Activated naive CD8-positive, alpha-beta T cell treated with anti-CD3 and anti-CD28 coated beads for 36 hours (primary cell): ENCODE measurements at regions not wholly inside any gene's neighbourhood (a gene's known extent, or its start where the extent isn't known, plus 50 kb on each side); places are given as distances from the start of the nearest gene placed in this dataset.

Experiments
- DNase-seq: peaks from one replicate; pipeline ENCODE4 v3.0.0; 2021
- H3K27ac Mint-ChIP-seq: one replicate; pipeline ENCODE4 v1.8.0; 2022; ENCODE audit warnings: mild to moderate bottlenecking, moderate library complexity, mixed read lengths
- H3K27me3 Mint-ChIP-seq: one replicate; pipeline ENCODE4 v1.8.0; 2022; ENCODE audit warnings: mild to moderate bottlenecking, mixed read lengths
- H3K36me3 Mint-ChIP-seq: one replicate; pipeline ENCODE4 v1.8.0; 2021; ENCODE audit warnings: mild to moderate bottlenecking, mixed read lengths
- H3K4me1 Mint-ChIP-seq: one replicate; pipeline ENCODE4 v1.8.0; 2021; ENCODE audit warnings: mixed read lengths
- H3K4me3 Mint-ChIP-seq: one replicate; pipeline ENCODE4 v1.8.0; 2022; ENCODE audit warnings: mild to moderate bottlenecking, moderate library complexity, mixed read lengths
- H3K9me3 Mint-ChIP-seq: one replicate; pipeline ENCODE4 v1.8.0; 2022; ENCODE audit warnings: mixed read lengths

GRCh38 chr3:7793786-7794185, 707.8 kb upstream of the LMCD1 start:
- Mint-ChIP-seq H3K4me3 (no peak overlapping the region), H3K9me3 (no peaks in the 10 kb centered on the region), H3K36me3 (no peaks in the 10 kb centered on the region), H3K4me1 (no peaks in the 10 kb centered on the region), H3K27ac (no peak overlapping the region), H3K27me3 (no peaks in the 10 kb centered on the region)
- DNase-seq = no peak

- Mint-ChIP-seq H3K4me3 (no peak overlapping the region), H3K27me3 (no peaks in the 10 kb centered on the region), H3K9me3 (no peaks in the 10 kb centered on the region), H3K4me1 (no peaks in the 10 kb centered on the region), H3K27ac (no peak overlapping the region), H3K36me3 (no peaks in the 10 kb centered on the region)
- no peak for DNase-seq
Observed at GRCh38 chr3:7798276-7798675, 703.3 kb upstream of the LMCD1 start.

GRCh38 chr3:7800006-7800780, 701.4 kb upstream of the LMCD1 start:
- Mint-ChIP-seq H3K36me3 (no peaks in the 10 kb centered on the region), H3K4me1 (no peaks in the 10 kb centered on the region), H3K9me3 (no peaks in the 10 kb centered on the region), H3K27ac (no peak overlapping the region), H3K27me3 (no peaks in the 10 kb centered on the region), H3K4me3 (no peak overlapping the region)
- no peak for DNase-seq

- Mint-ChIP-seq H3K4me3 (no peak overlapping the region), H3K9me3 (peaks cover 5% of the 10 kb centered on the region), H3K4me1 (no peaks in the 10 kb centered on the region), H3K27me3 (no peaks in the 10 kb centered on the region), H3K27ac (no peak overlapping the region), H3K36me3 (no peaks in the 10 kb centered on the region)
- DNase-seq = no peak
Observed at GRCh38 chr3:7812490-7812889, 689.1 kb upstream of the LMCD1 start.

GRCh38 chr3:7813365-7813764, 688.3 kb upstream of the LMCD1 start:
- peaks cover 5% of the 10 kb centered on the region for H3K9me3 Mint-ChIP-seq
- no peaks in the 10 kb centered on the region for H3K4me1 Mint-ChIP-seq
- H3K27me3 Mint-ChIP-seq = no peaks in the 10 kb centered on the region
- no peak overlapping the region for H3K27ac Mint-ChIP-seq
- no peak for DNase-seq
- no peaks in the 10 kb centered on the region for H3K36me3 Mint-ChIP-seq
- no peak overlapping the region for H3K4me3 Mint-ChIP-seq

- peaks cover 3% of the 10 kb centered on the region for H3K9me3 Mint-ChIP-seq
- no peak overlapping the region for H3K27ac Mint-ChIP-seq
- H3K27me3 Mint-ChIP-seq = no peaks in the 10 kb centered on the region
- H3K4me3 Mint-ChIP-seq = no peak overlapping the region
- DNase-seq = no peak
- no peaks in the 10 kb centered on the region for H3K36me3 Mint-ChIP-seq
- H3K4me1 Mint-ChIP-seq = no peaks in the 10 kb centered on the region
Observed at GRCh38 chr3:7817239-7817638, 684.4 kb upstream of the LMCD1 start.

GRCh38 chr3:7820969-7821368, 680.7 kb upstream of the LMCD1 start:
- H3K27ac Mint-ChIP-seq = no peak overlapping the region
- H3K36me3 Mint-ChIP-seq = no peaks in the 10 kb centered on the region
- H3K4me1 Mint-ChIP-seq = no peaks in the 10 kb centered on the region
- no peak for DNase-seq
- no peak overlapping the region for H3K4me3 Mint-ChIP-seq
- H3K9me3 Mint-ChIP-seq = peaks cover 18% of the 10 kb centered on the region
- H3K27me3 Mint-ChIP-seq = no peaks in the 10 kb centered on the region

GRCh38 chr3:7821858-7822257, 679.8 kb upstream of the LMCD1 start:
- H3K9me3 Mint-ChIP-seq = peaks cover 18% of the 10 kb centered on the region
- no peak overlapping the region for H3K27ac Mint-ChIP-seq
- H3K4me3 Mint-ChIP-seq = no peak overlapping the region
- no peaks in the 10 kb centered on the region for H3K36me3 Mint-ChIP-seq
- H3K27me3 Mint-ChIP-seq = no peaks in the 10 kb centered on the region
- DNase-seq = no peak
- no peaks in the 10 kb centered on the region for H3K4me1 Mint-ChIP-seq

GRCh38 chr3:7841451-7841850, 660.2 kb upstream of the LMCD1 start:
- Mint-ChIP-seq H3K36me3 (no peaks in the 10 kb centered on the region), H3K4me1 (no peaks in the 10 kb centered on the region), H3K4me3 (no peak overlapping the region), H3K9me3 (peaks cover 1% of the 10 kb centered on the region), H3K27ac (no peak overlapping the region), H3K27me3 (no peaks in the 10 kb centered on the region)
- DNase-seq = no peak

- H3K4me1 Mint-ChIP-seq = no peaks in the 10 kb centered on the region
- no peaks in the 10 kb centered on the region for H3K36me3 Mint-ChIP-seq
- no peaks in the 10 kb centered on the region for H3K27me3 Mint-ChIP-seq
Observed at GRCh38 chr3:7843441-7843840, 658.2 kb upstream of the LMCD1 start.

GRCh38 chr3:7847021-7847420, 654.6 kb upstream of the LMCD1 start:
- H3K27ac Mint-ChIP-seq = no peak overlapping the region
- H3K4me3 Mint-ChIP-seq = no peak overlapping the region

More at GRCh38 chr3:7843441-7843840, 658.2 kb upstream of the LMCD1 start:
- no peak for DNase-seq
- H3K4me3 Mint-ChIP-seq = no peak overlapping the region
- H3K9me3 Mint-ChIP-seq = peaks cover 1% of the 10 kb centered on the region
- H3K27ac Mint-ChIP-seq = no peak overlapping the region

GRCh38 chr3:7847521-7847920, 654.1 kb upstream of the LMCD1 start:
- no peak overlapping the region for H3K4me3 Mint-ChIP-seq
- no peak overlapping the region for H3K27ac Mint-ChIP-seq
- H3K9me3 Mint-ChIP-seq = peaks cover 1% of the 10 kb centered on the region
- H3K27me3 Mint-ChIP-seq = no peaks in the 10 kb centered on the region
- H3K4me1 Mint-ChIP-seq = no peaks in the 10 kb centered on the region
- no peaks in the 10 kb centered on the region for H3K36me3 Mint-ChIP-seq
- DNase-seq = no peak

More at GRCh38 chr3:7847021-7847420, 654.6 kb upstream of the LMCD1 start:
- no peaks in the 10 kb centered on the region for H3K36me3 Mint-ChIP-seq
- no peaks in the 10 kb centered on the region for H3K27me3 Mint-ChIP-seq
- no peaks in the 10 kb centered on the region for H3K4me1 Mint-ChIP-seq
- no peak for DNase-seq
- H3K9me3 Mint-ChIP-seq = peaks cover 1% of the 10 kb centered on the region

- DNase-seq = no peak
- Mint-ChIP-seq H3K27ac (no peak overlapping the region), H3K36me3 (no peaks in the 10 kb centered on the region), H3K9me3 (no peaks in the 10 kb centered on the region), H3K4me3 (no peak overlapping the region), H3K27me3 (no peaks in the 10 kb centered on the region), H3K4me1 (no peaks in the 10 kb centered on the region)
Observed at GRCh38 chr3:7854266-7854665, 647.4 kb upstream of the LMCD1 start.

- H3K36me3 Mint-ChIP-seq = no peaks in the 10 kb centered on the region
- H3K4me3 Mint-ChIP-seq = no peak overlapping the region
- H3K4me1 Mint-ChIP-seq = no peaks in the 10 kb centered on the region
- H3K27ac Mint-ChIP-seq = no peak overlapping the region
- no peaks in the 10 kb centered on the region for H3K27me3 Mint-ChIP-seq
- DNase-seq = no peak
- H3K9me3 Mint-ChIP-seq = no peaks in the 10 kb centered on the region
Observed at GRCh38 chr3:7854721-7855120, 646.9 kb upstream of the LMCD1 start.

- DNase-seq = no peak
- no peaks in the 10 kb centered on the region for H3K4me1 Mint-ChIP-seq
- H3K27ac Mint-ChIP-seq = no peak overlapping the region
- H3K4me3 Mint-ChIP-seq = no peak overlapping the region
- peaks cover under 1% of the 10 kb centered on the region for H3K9me3 Mint-ChIP-seq
- no peaks in the 10 kb centered on the region for H3K36me3 Mint-ChIP-seq
- H3K27me3 Mint-ChIP-seq = no peaks in the 10 kb centered on the region
Observed at GRCh38 chr3:7865611-7866010, 636.0 kb upstream of the LMCD1 start.

- no peaks in the 10 kb centered on the region for H3K27me3 Mint-ChIP-seq
- H3K4me1 Mint-ChIP-seq = no peaks in the 10 kb centered on the region
- no peak overlapping the region for H3K27ac Mint-ChIP-seq
- H3K36me3 Mint-ChIP-seq = no peaks in the 10 kb centered on the region
- no peak overlapping the region for H3K4me3 Mint-ChIP-seq
- DNase-seq = no peak
- no peaks in the 10 kb centered on the region for H3K9me3 Mint-ChIP-seq
Observed at GRCh38 chr3:7867587-7867986, 634.0 kb upstream of the LMCD1 start.
